ENCODE measurements at regions not wholly inside any gene's neighbourhood (a gene's known extent, or its start where the extent isn't known, plus 50 kb on each side); places are given as distances from the start of the nearest gene placed in this dataset.

- in situ Hi-C loops (cut with HindIII; ENCODE audit: low sequenced_read_pairs), result no loop called here
These were observed 174.7 kb downstream of the TTC8 start for GRCh38 chr14:88999137-88999536.

GRCh38 chr14:89000007-89000942 lies 175.8 kb downstream of the TTC8 start:
- DNase-seq (ENCODE audit: low read depth), result peak; percentile 71
- no peak for TF ChIP-seq CTCF (IDR thresholded peaks at IDR 0.05; ENCODE audit: low read depth, low read length, missing control alignments)
- no peak overlapping the region for H3K4me3 ChIP-seq (ENCODE audit: low read depth, low read length)
- in situ Hi-C loops (cut with HindIII; ENCODE audit: low sequenced_read_pairs), result no loop called here

More at GRCh38 chr14:88999137-88999536, 174.7 kb downstream of the TTC8 start:
- no peak overlapping the region for H3K4me3 ChIP-seq (ENCODE audit: low read depth, low read length)
- TF ChIP-seq CTCF (IDR thresholded peaks at IDR 0.05; ENCODE audit: low read depth, low read length, missing control alignments), result no peak
- no peak for DNase-seq (ENCODE audit: low read depth)

- TF ChIP-seq CTCF (IDR thresholded peaks at IDR 0.05; ENCODE audit: low read depth, low read length, missing control alignments), result no peak
- in situ Hi-C loops (cut with HindIII; ENCODE audit: low sequenced_read_pairs), result no loop called here
- DNase-seq (ENCODE audit: low read depth), result no peak
- no peak overlapping the region for H3K4me3 ChIP-seq (ENCODE audit: low read depth, low read length)
These were observed 179.7 kb downstream of the TTC8 start for GRCh38 chr14:89004166-89004565.

GRCh38 chr14:89007906-89008305 lies 183.5 kb downstream of the TTC8 start:
- in situ Hi-C loops (cut with HindIII; ENCODE audit: low sequenced_read_pairs), result no loop called here
- no peak for DNase-seq (ENCODE audit: low read depth)

GRCh38 chr14:89011355-89012281 lies 187.2 kb downstream of the TTC8 start:
- TF ChIP-seq CTCF (IDR thresholded peaks at IDR 0.05; ENCODE audit: low read depth, low read length, missing control alignments), result no peak
- H3K4me3 ChIP-seq (ENCODE audit: low read depth, low read length), result no peak overlapping the region
- DNase-seq (ENCODE audit: low read depth), result no peak
- in situ Hi-C loops (cut with HindIII; ENCODE audit: low sequenced_read_pairs), result no loop called here

More at GRCh38 chr14:89007906-89008305, 183.5 kb downstream of the TTC8 start:
- no peak for TF ChIP-seq CTCF (IDR thresholded peaks at IDR 0.05; ENCODE audit: low read depth, low read length, missing control alignments)
- no peak overlapping the region for H3K4me3 ChIP-seq (ENCODE audit: low read depth, low read length)
